HG03432 (cell line): ENCODE measurements at regions not wholly inside any gene's neighbourhood (a gene's known extent, or its start where the extent isn't known, plus 50 kb on each side); places are given as distances from the start of the nearest gene placed in this dataset.
A peak's percentile ranks its signal among the peaks of the same experiment; 100 is the strongest.
"Not testable (repeated sequence)": the region's sequence is repeated elsewhere in the genome, so short reads cannot be mapped to it uniquely, and the experiment has no call there.

Experiments used
- ATAC-seq: cut with Tn5 transposase; IDR thresholded peaks from one replicate; pipeline ENCODE4 v1.9.1; 2021; ENCODE audit warnings: mild to moderate bottlenecking, moderate library complexity; ENCODE audit not compliant: unreplicated experiment

DNA sequence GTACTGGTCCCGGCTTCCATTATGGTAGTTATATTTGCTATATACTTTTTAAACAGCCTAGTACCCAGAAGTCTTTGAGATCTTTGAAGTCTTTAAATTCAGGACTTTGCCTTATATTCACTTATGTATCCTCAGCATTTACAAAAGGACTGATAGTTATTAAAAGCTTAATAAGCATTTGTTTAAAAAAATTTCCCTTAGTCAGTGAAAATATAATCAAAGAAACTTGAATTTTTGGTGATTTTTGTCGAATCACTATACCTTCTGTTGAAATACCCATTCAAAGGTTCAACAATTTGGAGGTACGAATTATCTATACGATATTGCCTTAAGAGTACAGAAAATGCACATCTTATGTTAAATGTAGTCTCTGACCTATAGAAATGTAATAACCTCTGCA lies 721.4 kb downstream of the NSUN3 start:
- ATAC-seq = no peak

DNA sequence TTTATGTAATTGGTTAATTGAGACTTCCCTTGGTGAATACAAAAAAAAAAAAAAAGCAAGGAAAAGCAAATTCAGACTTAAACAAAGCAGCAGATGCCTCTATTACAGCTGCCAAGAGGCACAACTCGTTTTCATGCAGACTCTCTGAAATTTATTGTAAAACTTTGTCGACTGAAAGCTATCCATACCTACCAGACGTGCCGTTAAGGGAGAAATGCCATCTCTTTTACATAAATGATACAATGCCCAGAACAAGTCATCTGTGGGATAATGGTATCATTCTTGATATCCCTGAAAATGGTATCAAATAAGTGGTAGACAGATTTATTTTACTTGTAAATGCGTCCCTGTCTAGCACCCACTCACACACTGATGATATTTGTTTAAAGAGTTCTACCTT lies 724.2 kb downstream of the NSUN3 start:
- ATAC-seq = no peak

GRCh38 chr3:94787734-94788270 lies 724.9 kb downstream of the NSUN3 start:
- ATAC-seq = no peak

DNA sequence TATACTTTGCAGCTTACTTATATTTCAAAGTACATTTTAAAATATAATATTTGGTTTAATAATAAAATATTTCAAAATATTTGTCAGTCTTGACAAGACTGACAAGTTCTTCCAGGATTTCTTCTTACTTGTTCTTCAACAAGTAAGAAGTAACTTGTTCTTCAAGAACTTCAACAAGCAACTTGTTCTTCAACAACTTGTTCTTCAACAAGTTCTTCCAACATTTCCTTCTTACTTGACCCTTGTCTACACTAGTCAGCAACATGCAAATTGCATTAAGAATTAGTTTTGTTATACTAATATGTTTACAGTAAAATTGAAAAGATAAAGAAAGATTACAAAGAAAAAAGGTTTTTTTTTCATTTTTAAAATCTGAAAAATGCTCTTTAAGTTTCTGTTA lies 731.7 kb downstream of the NSUN3 start:
- no peak for ATAC-seq

- ATAC-seq = no peak
Observed at GRCh38 chr3:94799420-94800060, 736.7 kb downstream of the NSUN3 start.

- ATAC-seq = no peak
Observed at GRCh38 chr3:94811836-94812235, 749.0 kb downstream of the NSUN3 start.

- ATAC-seq = no peak
Observed at GRCh38 chr3:94821241-94821640, 758.4 kb downstream of the NSUN3 start.

GRCh38 chr3:94822298-94822697 lies 759.4 kb downstream of the NSUN3 start:
- no peak for ATAC-seq

DNA sequence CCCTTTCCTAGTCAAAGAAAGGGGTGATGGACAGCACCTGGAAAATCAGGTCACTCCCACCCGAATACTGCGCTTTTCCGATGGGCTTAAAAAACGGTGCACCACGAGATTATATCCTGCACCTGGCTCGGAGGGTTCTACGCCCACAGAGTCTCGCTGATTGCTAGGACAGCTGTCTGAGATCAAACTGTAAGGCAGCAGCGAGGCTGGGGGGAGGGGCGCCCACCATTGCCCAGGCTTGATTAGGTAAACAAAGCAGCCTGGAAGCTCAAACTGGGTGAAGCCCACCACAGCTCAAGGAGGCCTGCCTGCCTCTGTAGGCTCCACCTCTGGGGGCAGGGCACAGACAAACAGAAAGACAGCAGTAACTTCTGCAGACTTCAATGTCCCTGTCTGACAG lies 783.4 kb downstream of the NSUN3 start:
- not testable (repeated sequence) for ATAC-seq

DNA sequence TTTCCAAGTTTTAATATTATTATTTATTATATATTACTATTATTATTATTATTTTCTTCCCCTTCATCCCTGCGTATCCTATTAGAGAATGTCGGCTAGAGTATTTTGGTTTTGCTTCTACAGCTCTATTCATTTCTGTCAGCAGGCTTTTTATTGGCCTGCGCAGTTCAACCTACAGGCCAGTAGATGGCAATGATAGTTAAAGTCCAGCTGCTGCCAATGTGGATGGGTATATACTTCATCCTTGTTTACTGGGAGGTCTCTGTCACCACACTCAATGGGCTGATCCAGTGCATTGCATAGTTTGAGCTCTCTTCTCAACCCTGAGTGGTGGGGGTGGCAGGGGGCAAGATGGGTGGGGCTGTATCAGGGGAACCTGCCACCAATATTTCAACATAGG lies 799.8 kb downstream of the NSUN3 start:
- ATAC-seq = peak; percentile 73

DNA sequence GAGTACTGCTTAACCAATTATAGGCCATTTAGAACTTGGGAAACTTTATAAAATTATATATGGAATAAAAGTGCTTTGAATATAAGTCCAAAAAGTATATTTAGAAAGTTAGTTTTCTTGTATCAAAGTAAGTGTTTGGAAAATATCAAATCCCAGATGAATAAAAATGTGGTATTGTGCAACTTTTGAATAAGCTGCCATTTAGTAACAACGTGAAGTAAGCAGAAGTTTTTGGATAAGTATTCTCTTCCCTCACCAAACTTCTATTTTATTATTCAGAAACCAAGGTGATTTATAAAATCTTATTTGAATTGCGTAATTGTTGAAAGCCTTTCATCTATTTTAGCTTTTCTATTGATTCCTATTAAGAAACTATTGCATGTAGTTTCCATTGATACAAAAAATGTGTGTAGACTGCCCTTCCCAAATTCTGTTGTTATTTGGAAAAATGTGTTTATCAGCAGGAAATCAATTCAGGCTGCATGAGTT lies 806.2 kb downstream of the NSUN3 start:
- no peak for ATAC-seq

- ATAC-seq = no peak
Observed at GRCh38 chr3:94873751-94874150, 810.9 kb downstream of the NSUN3 start.

DNA sequence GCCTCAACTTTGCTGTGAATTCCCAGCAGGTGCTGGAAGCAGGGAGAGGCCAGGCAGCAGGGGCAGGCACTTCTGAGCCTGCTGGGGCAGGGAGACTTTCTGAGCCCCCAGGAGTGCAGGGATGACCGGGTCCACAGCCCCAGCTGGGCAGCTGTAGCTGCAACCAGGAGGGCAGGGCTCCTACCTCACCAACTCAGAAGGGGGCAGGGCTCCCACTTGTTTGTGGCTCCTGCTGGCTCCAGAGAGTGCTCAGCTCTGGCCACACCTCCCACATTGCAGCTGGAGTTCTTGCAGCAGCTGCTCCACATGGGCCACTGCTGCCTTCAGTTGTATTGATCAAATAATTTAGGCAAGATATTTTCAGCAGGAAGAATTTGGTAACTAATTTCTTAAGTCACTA lies 812.3 kb downstream of the NSUN3 start:
- ATAC-seq = no peak

GRCh38 chr3:94887065-94887464 lies 824.2 kb downstream of the NSUN3 start:
- ATAC-seq = no peak

DNA sequence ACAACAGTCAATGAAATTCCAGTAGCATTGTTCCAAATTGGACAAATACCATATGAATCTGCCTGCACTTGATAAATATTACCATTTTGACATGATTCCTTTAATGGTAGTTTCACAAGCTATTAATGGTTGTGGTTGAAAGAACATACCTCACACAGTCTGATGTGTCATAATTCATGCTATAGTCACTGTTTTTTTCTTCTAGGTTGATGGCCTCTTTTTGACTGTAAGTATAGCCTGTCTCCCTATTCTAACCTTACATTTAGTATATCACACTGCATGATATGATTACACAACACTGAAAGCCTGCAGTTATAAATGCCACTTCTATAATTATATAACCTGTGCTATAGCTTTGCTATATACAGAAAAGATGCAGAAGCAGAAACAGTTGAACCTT lies 834.1 kb downstream of the NSUN3 start:
- no peak for ATAC-seq

DNA sequence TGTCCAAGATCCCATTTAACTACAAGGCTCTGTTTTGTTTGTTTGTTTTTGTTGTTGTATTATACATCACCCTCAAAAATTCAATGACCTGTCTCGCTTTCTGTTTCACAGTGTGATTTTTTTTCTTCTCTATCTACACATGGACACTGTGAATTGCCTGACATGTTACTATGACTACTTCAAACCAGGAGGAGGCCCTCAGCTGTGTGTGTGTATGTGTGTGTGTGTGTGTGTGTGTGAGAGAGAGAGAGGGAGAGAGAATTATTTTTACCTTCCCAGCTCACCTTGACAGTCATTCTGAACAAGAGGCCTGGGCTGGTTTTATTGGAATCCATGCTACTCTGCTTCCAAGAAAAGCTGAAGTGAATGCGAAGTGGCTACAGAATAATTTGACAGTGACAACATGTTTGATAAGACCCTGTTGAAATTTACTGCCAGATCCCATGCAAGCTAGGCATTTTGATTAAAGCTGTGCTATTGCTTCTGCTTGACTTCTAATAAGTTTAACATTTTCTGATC lies 841.4 kb downstream of the NSUN3 start:
- ATAC-seq = no peak

DNA sequence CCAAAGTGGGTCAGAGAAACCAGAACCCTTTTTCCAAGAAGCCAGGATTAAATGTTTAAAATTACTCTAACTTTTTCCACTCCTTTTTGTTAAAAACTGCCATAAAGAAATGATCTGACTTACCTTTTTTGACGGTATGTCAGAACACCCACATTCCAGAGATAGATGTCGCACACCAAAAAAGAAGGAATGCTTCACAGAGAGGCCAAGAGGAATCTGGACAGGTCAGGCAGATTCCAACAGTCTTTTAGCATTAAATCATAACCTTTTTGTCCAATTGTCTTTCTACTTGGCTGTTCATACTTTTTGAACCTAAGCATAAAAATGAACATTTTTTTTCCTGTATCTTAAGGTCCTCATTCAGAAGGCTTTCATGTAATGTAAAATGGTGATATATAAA lies 846.9 kb downstream of the NSUN3 start:
- ATAC-seq = no peak

GRCh38 chr3:94912656-94913055 lies 849.8 kb downstream of the NSUN3 start:
- no peak for ATAC-seq

GRCh38 chr3:94927175-94927574 lies 864.3 kb downstream of the NSUN3 start:
- no peak for ATAC-seq

DNA sequence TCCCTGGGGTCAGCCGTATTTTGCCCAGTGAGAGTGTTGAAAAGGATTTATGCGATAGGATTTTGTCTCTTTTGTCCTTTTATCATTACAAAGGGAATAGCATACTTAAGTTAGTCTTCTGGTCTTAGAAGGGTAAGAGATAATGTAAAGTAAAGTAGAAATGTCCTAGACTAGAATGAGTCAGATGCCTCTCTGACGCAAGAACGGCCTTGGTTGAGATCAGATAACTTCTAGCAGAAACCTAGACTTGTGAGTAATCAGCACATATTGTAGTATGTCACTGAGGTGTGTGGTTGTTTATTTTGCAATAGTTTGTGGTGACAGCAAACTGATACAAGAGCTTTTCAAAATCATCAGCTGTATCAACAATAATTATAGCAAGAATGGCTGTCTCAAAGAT lies 866.1 kb downstream of the NSUN3 start:
- ATAC-seq = no peak

DNA sequence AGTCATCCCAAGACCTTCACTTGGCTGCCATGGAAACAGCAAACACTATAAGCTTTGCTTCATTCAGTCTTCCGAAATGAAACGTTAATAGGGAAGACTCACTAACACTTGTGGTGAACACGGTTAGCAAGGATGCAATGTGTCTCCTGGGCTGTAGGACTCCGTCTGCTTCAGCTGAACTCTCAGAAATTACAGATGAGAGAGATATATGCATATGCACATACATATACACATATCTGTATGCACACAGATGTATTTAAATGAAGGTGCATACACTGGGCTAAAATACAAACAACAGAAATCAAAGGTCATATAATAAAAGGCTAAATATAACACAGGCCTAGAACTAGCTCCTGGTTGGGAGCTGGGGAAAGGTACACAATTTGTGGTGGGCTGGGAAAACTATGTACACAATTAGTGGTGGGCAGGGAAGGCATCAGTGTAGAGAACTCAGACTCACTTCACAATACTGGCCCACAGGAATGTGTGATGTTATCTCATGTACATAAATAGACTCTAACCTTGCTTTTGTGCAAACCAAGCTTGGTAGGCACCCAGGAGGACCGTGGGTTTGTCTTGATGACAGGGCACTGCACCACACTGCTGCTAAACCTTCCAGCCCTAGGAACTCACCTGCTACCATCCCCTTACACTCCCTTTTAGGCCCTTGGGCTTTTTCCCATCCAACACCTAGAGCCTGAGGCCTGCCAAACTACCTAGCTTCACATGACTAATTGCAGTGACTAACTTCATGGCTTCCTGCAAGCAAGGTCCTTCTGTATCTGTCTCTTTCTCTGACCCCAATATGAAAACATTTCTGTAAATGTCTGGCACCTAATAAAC lies 873.1 kb downstream of the NSUN3 start:
- ATAC-seq = no peak

- ATAC-seq = no peak
Observed at GRCh38 chr3:94937980-94938379, 875.1 kb downstream of the NSUN3 start.
